Stomach (tissue), 8 donors: ENCODE measurements at regions not wholly inside any gene's neighbourhood (a gene's known extent, or its start where the extent isn't known, plus 50 kb on each side); places are given as distances from the start of the nearest gene placed in this dataset.

Source experiments
- DNase-seq, 2 donors: peaks; one replicate each; pipeline versions ENCODE4 v3.0.0 to v3.0.0-alpha.2; 2013 to 2019
- H3K27ac ChIP-seq, 5 donors: fragments of 200-600 bp in 4 of 5; sonication (generic) in 4 of 5; one replicate each; pipeline ENCODE4 v1.5.1; 2013 to 2019; ENCODE audit warnings: mild to moderate bottlenecking in 1 of 5, moderate library complexity in 1 of 5
- H3K27me3 ChIP-seq, 3 donors: fragments of 200-600 bp; sonication (generic); one replicate each; pipeline ENCODE4 v1.5.1; 2017 to 2019; ENCODE audit warnings: mixed run types in 1 of 3
- H3K36me3 ChIP-seq, 4 donors: fragments of 200-600 bp; sonication (generic); 1 replicate in 3 of 4; 2 replicates in 1 of 4; pipeline ENCODE4 v1.5.1; 2016 to 2019
- H3K4me1 ChIP-seq, 4 donors: fragments of 200-600 bp; sonication (generic); one replicate each; pipeline ENCODE4 v1.5.1; 2016 to 2019
- H3K4me3 ChIP-seq, 4 donors: fragments of 200-600 bp; sonication (generic) in 3 of 4; one replicate each; pipeline ENCODE4 v1.5.1; 2016 to 2019; ENCODE audit warnings: mild to moderate bottlenecking in 1 of 4
- H3K9me3 ChIP-seq, 4 donors: fragments of 200-600 bp; sonication (generic); one replicate each; pipeline ENCODE4 v1.5.1; 2016 to 2019
- CTCF ChIP-seq, 7 experiments: fragments of 450-650 bp in 4 of 7; fragments of 200-600 bp in 3 of 7; sonication (generic) in 3 of 7; IDR thresholded peaks; one replicate each; pipeline ENCODE4 v1.5.1; 2016 to 2019; ENCODE audit warnings: antibody characterized with exemption in 7 of 7, control low read depth in 2 of 7, mild to moderate bottlenecking in 1 of 7
- EP300 ChIP-seq: sonication (generic); formaldehyde crosslinking; IDR thresholded peaks from one replicate; pipeline ENCODE4 v1.6.1; 2017; ENCODE audit warnings: antibody characterized with exemption
- POLR2A ChIP-seq, 4 donors: fragments of 450-650 bp; IDR thresholded peaks; one replicate each; pipeline ENCODE4 v1.6.1; 2016; ENCODE audit warnings: antibody characterized with exemption in 4 of 4, control low read depth in 2 of 4, mild to moderate bottlenecking in 1 of 4, moderate library complexity in 1 of 4
- POLR2AphosphoS5 ChIP-seq, 3 donors: sonication (generic); formaldehyde crosslinking; IDR thresholded peaks; one replicate each; pipeline ENCODE4 v1.6.1; 2016; ENCODE audit warnings: antibody characterized with exemption in 3 of 3
- WGBS, 5 donors: extraction: QIAGEN DNeasy Blood & Tissue Kit in 3 of 5; methylation state at CpG; one replicate each; pipeline versions ENCODE4 v1.1.5 to v1.1.7; 2013 to 2018; 5-methylcytosine and 5-hydroxymethylcytosine counted together
- intact Hi-C: fragments of 100-400 bp; cut with DNase I; formaldehyde crosslinking; loops from one replicate; pipeline ENCODE4 v1.15.1; 2023; ENCODE audit warnings: low total_unique reads
- donor health status: healthy with polysubstance abuse.
- donor health status: Bipolar disorder and iron deficiency.
- donor health status: healthy.

- intact Hi-C loops, result no loop called here
- no peak for TF ChIP-seq CTCF (IDR thresholded peaks at IDR 0.05)
- no peak for TF ChIP-seq POLR2A (IDR thresholded peaks at IDR 0.05)
- TF ChIP-seq EP300, result no peak
- TF ChIP-seq POLR2AphosphoS5 (IDR thresholded peaks at IDR 0.05), result no peak
- no peak for DNase-seq
- Histone ChIP-seq H3K36me3 (no peaks in the 10 kb centered on the region), H3K4me3 (no peak overlapping the region), H3K4me1 (no peaks in the 10 kb centered on the region), H3K27me3 (no peaks in the 10 kb centered on the region), H3K27ac (no peak overlapping the region), H3K9me3 (peaks cover 0 to 7% (median 0%) of the 10 kb centered on the region in 4 donors)
- WGBS, 5 donors, result 74 to 95% (median 89%) methylated on average over 3 of the region's 3 CpGs
Observed at GRCh38 chr13:63700350-63700749, 2284.7 kb upstream of the PCDH20 start.

- Histone ChIP-seq H3K4me1 (no peaks in the 10 kb centered on the region), H3K27me3 (no peaks in the 10 kb centered on the region), H3K36me3 (no peaks in the 10 kb centered on the region), H3K27ac (no peak overlapping the region), H3K9me3 (peaks cover 0 to 7% (median 0%) of the 10 kb centered on the region in 4 donors), H3K4me3 (no peak overlapping the region)
- intact Hi-C loops, result no loop called here
- TF ChIP-seq EP300 (no peak), POLR2A (IDR thresholded peaks at IDR 0.05) (no peak), POLR2AphosphoS5 (IDR thresholded peaks at IDR 0.05) (no peak), CTCF (IDR thresholded peaks at IDR 0.05) (no peak)
- DNase-seq, result no peak
- WGBS, 5 donors, result 91 to 98% (median 92%) methylated on average over 5 of the region's 5 CpGs
Observed at GRCh38 chr13:63699948-63700347, 2284.3 kb upstream of the PCDH20 start.

- Histone ChIP-seq H3K27me3 (no peaks in the 10 kb centered on the region), H3K27ac (no peak overlapping the region), H3K9me3 (peaks cover 0 to 14% (median 2%) of the 10 kb centered on the region in 4 donors), H3K4me1 (no peaks in the 10 kb centered on the region), H3K4me3 (no peak overlapping the region), H3K36me3 (no peaks in the 10 kb centered on the region)
- no peak for DNase-seq
- intact Hi-C loops, result no loop called here
- TF ChIP-seq EP300, result no peak
- TF ChIP-seq CTCF (IDR thresholded peaks at IDR 0.05), result no peak
- no peak for TF ChIP-seq POLR2A (IDR thresholded peaks at IDR 0.05)
- TF ChIP-seq POLR2AphosphoS5 (IDR thresholded peaks at IDR 0.05), result no peak
Observed at GRCh38 chr13:63696055-63696454, 2280.4 kb upstream of the PCDH20 start.

DNA sequence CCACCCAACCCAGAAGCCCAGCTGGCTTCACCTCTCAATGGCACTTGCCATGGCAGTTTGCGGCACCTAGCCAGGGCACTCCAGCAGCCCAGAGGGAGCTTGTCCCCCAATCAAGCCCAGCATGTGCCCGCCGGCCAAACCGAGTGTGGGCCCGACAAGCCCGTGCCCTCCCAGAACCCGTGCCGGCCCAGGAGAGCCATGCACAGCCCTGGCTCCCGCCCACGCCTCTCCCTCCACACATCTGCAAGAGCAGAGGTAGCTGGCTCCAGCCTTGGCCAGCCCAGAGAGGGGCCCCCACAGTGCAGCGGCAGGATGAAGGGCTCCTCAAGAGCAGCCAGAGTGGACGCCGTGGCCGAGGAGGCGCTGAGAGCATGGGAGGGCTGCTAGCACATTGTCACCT is 2278.0 kb upstream of the PCDH20 start:
- 91 to 97% (median 94%) methylated on average over 12 to 15 of the region's 15 CpGs for WGBS, 5 donors

More for the DNA sequence above, 2278.0 kb upstream of the PCDH20 start:
- no peak overlapping the region for H3K27ac ChIP-seq
- peaks cover 0 to 7% (median 2%) of the 10 kb centered on the region in 4 donors for H3K9me3 ChIP-seq
- no peaks in the 10 kb centered on the region for H3K27me3 ChIP-seq
- TF ChIP-seq CTCF (IDR thresholded peaks at IDR 0.05) (no peak), POLR2AphosphoS5 (IDR thresholded peaks at IDR 0.05) (no peak), EP300 (no peak), POLR2A (IDR thresholded peaks at IDR 0.05) (no peak)
- no peaks in the 10 kb centered on the region for H3K4me1 ChIP-seq
- H3K36me3 ChIP-seq, result no peaks in the 10 kb centered on the region
- intact Hi-C loops, result no loop called here
- H3K4me3 ChIP-seq, result no peak overlapping the region
- DNase-seq, result no peak
